ENCODE measurements at regions not wholly inside any gene's neighbourhood (a gene's known extent, or its start where the extent isn't known, plus 50 kb on each side); places are given as distances from the start of the nearest gene placed in this dataset.
"Not testable (repeated sequence)": the region's sequence is repeated elsewhere in the genome, so short reads cannot be mapped to it uniquely, and the experiment has no call there.

DNA sequence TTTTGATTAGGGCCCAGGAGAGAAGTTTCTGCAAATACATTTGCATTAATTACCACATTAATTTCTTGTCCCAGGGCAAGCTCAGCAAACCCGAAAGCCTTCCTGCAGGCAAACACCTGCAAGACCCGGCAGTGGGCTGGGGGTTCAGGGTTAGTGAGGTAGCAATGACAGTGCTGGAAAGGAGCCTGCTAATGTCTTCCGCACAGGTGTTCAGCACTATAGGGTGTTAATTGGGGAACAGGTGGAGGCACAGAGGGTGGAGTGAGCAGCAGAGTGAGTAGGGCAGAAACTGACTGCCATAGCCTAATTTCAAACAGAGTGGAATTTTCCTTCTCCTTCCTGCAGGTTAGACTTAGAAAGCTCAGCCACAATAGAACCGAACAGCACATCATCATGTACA, 50.9 kb upstream of the UBASH3B start:
- DNase-seq, result no peak

DNA sequence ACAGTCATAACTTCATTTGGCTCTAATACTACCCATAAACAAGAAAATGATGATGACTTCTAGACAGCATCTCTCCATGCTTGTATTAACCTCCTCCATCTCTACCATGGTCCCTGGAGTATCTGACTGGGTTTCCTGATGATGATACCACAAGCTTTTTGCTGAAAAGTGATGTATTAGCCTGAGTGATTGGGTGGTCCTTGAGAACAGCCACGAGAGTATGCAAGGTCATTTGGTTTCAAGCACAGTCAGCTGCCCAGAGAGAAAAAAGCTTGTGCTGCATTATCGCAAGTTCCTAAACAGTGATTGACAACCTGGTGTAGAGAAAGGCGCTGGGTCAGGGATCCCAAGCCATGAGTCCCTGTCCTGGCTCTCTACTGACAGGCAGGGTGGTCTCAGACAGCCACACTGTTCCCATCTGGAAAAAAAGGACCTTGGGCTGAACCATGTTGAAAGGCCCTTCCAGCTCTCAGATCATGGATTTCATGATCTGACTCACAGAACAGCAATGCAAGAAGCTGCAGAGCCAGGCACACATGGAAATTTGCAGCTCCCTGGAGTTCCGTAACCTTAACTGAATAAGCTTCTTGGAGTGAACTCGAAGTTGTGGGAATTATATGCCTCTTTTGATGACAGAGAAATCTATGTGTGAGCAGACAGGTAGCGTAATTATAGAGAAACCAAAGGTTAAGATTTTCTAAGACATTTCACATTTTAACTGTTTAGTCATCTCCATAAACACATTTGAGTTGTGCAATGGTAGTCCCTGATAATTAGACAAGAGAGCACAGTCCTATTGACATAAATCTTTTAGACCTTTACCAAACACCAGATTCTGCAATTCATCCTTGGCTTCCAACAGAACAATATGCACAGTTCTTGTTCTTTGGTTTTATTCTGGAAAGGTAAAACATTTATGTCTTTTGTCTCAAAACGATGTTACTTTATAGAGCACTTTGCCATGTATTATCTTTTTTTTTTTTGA, 54.1 kb upstream of the UBASH3B start:
- DNase-seq, result no peak

DNA sequence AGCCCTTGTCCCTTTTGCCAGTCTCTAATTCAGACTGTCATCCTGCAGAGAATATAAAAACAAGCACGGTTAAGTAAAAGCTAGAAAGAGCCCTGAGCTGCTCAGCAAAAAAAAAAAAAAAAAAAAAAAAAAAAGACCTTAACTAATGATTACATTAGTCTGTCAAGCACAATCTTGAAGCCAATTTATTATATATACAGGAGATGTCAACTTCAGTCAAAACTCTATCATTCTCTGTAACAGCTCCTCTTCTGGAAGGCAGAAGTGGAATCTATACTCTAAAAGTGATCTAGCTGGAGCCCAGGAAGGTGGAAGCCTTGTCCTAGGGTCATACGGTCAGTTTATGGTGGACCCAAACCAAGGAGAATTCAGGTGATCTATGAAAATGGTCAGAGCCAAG, 55.2 kb upstream of the UBASH3B start:
- no peak for DNase-seq

DNA sequence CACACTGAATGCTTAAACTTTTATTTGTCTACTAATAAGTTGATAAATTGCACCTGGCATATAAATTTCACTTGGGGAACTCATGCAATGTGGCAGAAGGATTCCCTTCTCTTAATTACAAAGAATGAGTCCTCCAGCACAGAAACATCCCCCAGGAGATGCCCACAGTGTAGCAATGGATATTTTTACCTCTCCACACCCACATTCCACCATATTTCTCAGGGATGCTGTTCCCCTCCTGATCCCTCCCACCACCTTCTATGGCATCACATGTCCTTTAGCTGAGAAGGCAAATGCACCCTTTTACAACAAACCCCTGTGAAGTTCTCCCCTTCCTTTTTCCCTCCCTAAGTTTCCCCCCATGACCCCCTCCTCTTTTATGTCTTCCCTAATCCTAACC, 56.1 kb upstream of the UBASH3B start:
- DNase-seq, result no peak

DNA sequence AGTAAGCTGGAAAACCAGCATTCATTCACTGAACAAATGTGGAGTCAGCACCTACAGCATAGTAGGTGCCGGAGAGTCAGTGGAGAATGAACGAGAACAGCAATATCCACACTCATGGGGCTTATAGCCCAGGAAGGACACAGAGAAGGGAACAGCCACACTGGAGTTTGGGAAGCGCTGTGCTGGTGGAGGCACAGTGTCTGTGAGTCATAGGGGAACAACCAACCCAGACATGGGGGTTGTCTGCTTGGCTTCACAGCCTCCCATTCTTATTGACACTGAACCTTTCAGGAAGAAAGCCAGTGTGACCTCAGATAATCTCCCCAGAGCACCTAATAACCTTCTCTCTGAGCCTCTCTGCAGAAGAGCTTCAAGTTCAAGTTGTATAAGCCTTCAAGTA, 56.6 kb upstream of the UBASH3B start:
- DNase-seq, result no peak

DNA sequence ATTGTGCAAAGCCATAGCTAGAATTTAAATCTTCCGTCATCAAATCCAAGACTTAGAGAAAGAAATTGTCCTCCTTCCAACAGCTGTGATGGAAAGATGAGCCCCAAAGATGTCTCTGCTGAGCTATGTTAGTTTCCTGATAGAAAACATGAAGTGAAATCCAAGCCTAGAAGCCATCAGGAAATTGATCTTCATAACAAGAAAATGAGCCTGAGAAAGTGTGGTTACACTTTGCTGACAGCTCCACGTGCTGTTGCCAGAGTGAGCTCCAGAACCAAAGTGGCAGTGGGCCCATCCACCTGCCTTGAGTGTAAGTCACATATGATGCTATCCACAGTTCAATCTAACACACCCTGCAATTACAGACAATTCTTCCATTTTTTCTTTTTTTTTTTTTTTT, 58.0 kb upstream of the UBASH3B start:
- DNase-seq, result no peak

DNA sequence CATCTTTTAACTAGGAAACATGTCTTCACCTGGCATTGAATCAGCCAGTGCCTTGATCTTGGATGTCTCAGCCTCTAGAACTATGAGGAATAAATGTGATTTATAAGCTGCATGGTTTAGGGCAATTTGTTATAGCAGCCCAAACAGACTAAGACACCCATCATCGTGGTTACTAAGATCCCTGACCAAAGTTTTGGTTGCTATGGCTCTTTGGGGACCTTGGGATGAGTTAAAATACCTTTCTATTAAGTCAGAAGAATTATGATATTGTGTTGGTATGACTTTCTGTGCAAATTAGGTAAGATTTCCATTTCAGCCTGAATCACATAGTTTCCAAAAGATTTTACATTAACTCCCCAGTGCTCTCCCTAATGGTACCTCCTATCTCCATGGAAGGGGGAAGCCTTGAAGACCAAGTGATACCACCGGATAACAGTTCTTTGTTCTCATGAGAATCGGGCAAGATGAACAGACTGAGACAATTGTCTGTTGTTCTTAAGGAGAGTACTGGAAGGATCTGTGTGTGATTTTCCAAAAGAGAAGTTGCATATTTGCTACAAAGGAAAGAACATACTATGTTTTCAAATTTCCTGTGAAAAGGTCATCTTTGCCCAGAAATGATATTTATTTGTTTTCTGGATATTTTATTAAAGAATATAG, 60.4 kb upstream of the UBASH3B start:
- no peak for DNase-seq

DNA sequence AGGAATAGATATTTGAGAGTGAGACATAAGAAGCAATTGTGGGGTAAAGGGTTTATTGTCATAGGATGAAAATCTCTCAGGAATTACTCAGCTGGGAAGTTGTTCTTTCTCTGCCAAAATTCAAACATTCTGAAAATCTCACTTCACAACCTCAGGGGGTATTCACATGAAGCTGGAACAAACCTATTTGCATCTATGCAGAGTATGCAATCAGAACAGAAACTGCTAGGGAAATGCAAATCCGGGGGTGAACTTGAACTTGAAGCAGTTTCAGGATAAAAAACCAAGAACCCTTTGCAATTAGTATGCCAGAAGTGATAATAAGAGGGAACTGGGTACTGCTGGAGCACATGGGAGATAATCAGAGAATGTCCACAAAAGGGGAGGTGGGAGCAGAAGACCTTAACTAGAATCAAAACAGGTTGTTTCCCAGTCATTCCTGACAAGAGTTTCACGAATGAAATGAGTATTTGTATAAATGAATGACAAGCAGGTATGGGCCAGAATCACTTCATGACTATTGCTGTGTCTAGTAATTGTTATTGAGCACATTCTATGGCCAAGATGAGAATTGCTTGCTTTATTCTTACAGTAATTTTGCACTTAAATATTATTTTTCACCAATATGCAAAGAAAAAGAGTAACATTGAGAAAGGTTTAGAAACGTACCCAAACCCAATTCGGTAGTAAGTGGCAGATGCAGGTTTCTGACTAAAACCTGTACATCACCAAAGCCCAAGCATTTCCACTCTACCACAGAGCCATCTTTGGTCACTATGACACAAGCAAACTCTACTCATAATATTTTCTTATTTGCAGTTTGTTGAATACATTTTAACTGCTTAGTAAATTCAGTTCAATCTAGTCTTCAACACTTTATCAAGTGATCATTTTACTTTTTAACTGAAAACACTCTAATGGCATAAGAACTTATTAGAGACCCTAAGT, 61.8 kb upstream of the UBASH3B start:
- DNase-seq, result no peak

DNA sequence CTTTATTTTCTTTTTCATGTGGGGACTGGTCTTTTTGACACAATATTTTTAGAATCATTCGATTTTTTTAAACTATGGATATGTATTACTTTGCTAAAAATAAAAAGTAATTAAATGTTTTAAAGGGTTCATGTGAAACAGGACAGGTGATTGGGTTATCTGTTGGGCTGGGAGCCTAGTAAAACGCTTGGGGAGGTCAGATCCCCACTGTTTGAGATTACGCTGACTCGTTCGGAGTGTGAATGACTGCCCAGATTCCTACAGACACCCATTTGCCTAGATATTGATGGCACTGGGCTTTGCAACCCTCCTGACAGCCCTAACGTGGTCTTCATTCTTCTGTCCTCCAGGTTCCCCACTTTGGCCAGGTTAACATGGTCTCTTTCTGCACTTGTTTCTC, 62.9 kb upstream of the UBASH3B start:
- DNase-seq, result no peak

DNA sequence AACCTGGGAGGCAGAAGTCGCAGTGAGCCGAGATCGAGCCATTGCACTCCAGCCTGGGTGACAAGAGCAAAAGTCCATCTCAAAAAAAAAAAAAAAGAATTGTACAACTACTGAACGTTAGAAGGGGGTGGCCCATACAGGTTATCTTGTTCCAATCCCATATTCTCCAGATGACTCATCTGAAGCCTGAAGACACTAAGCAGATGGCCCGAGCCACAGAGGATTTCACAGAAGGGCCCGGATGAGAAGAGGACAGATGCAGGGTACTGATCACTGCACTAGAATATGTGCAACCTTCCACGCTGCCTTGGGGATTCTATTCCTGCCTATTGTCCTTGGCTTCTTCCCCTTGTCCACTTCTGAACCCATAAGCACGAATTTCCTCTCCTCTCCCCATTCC, 70.9 kb upstream of the UBASH3B start:
- no peak for DNase-seq

DNA sequence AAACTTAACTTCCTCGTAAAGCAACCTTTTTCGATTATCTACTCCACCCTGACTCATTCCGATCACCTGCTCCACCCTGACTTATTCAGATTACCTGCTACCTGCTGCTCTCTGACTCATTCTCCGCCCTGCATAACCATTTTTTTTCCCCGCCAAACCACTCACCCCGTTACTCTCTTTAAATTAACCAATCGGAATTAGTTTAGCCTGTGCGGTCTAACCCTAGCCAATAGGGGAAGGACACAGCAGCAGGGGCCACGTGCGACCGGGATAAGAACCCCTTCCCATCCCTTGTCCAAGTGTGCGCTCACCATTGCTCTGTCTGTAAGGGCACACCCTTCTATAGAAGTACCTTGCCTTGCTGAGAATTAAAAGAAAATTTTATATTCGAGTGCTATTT, 75.5 kb upstream of the UBASH3B start:
- DNase-seq, result not testable (repeated sequence)

DNA sequence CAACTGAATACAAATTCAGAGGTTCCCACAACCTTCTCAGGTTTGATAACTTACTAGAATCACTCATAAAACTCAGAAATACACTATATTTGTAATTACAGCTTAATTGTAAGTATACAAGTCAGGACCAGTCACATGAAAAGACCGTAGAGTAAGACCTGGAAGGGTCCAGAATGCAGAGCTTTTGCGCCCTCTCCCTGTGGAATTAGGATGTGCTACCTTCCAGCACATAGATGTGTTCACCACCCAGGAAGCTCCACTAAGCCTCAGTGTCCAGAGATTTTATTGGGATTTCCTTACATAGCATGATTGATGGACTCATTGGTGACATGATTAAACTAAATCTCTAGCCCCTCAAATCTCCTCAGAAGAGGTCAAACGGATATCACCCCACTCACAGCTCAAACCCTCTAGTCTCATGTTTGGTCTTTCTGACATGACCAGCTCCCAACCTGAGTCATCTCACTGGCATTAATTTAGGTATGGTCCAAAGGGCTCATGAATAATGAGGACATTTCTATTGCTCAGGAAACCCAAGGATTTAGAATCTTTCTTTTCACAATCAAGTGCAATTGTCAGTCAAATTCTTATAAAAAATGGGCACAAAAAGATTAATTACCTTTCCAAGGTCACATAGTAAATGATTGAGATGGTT, 77.2 kb upstream of the UBASH3B start:
- DNase-seq, result no peak

DNA sequence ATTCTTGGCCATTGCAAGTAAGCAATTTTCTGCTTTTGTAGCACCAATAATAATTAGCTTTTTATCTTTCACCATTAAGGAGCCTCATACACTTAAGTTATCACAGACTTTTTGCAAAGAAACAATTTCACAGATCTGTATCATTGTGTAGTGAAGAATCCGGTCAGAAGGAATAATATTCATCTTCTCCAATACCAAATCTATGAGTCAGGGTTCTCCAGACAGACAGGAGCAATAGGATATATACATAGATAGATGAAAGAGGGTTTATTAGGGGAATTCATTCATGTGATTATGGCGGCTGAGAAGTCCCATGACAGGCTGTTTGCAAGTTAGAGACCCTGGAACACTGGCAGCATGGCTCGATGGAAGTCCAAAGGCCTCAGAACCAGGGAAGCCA, 82.9 kb upstream of the UBASH3B start:
- no peak for DNase-seq

DNA sequence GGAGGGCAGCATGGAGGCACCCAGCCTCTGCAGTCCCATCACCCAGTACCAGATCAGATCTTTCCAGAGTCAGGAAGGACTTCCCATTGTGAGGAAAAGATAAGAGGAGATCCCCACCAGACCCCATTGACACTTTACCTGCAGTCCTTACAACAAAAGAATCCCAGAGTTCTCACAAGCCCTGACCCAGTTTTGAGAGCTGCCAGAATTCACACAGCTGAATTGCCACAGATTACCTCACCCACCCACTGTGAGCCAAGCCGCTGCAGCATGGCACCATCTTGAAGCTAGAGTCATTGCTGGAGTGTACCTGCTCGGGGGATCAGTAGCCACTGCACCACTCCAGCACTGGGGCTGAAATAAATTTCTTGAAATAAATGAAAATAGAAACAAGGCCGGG, 91.8 kb upstream of the UBASH3B start:
- DNase-seq, result no peak

DNA sequence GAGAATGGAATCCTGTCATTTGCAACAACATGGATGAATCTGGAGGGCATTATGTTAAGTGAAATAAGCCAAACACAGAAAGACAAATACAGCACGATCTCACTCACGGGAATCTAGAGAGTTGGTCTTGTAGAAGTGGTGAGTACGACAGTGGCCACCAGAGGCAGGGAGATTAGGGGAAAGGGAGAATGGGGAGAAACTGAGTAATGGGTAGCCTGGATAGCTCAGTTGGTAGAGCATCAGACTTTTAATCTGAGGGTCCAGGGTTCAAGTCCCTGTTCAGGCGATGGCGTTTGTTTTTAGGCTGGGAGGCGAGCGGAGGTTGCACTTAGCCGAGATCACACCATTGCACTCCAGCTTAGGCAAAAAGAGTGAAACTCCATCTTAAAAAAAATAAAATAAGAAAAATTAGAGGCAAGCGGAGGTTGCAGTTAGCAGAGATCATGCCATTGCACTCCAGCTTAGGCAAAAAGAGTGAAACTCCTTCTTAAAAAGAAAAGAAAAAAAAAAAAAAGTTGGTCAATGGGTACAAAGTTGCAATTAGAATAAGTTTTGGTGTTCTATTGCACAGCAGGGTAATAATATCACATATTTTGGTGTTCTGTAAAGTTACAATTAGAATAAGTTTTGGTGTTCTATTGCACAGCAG, 95.7 kb upstream of the UBASH3B start:
- no peak for DNase-seq

DNA sequence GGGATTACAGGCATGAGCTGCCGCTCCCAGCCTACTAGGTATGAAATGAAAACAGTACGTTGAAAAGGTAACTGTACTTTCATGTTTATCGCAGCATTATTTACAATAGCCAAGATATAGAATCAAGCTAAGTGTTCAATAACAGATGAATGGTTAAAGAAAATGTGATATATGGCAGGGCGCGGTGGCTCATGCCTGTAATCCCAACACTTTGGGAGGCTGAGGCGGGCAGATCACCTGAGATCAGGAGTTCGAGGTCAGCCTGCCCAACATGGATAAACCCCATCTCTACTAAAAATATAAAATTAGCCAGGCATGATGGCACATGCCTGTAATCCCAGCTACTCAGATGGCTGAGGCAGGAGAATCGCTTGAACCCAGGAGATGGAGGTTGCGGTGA, 96.3 kb upstream of the UBASH3B start:
- not testable (repeated sequence) for DNase-seq

DNA sequence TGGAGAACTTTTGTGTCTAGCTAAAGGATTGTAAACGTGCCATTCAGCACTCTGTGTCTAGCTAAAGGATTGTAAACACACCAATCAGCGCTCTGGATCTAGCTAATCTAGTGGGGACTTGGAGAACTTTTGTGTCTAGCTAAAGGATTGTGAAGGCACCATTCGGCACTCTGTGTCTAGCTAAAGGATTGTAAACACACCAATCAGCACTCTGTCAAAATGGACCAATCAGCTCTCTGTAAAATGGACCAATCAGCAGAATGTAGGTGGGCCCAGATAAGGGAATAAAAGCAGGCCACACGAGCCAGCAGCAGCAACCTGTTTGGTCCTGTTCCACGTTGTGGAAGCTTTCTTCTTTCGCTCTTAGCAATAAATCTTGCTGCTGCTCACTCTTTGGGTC, 98.4 kb upstream of the UBASH3B start:
- not testable (repeated sequence) for DNase-seq

DNA sequence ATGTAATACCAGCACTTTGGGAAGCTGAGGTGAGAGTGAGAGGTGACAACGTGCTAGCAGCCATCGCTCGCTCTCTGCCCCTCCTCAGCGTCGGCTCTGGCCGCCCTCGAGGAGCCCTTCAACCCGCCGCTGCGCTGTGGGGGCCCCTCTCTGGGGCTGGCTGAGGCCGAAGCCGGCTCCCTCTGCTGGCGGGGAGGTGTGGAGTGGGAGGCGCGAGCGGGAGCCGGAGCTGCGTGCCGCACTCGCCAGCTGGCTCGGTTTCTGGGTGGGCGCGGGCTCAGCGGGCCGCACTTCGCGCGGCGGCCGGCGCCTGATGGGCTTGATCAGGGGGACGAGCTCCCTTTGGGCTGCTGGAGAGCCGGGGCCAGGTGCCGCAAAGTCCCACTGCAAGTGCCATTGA, 98.9 kb upstream of the UBASH3B start:
- DNase-seq, result peak; percentile 8

DNA sequence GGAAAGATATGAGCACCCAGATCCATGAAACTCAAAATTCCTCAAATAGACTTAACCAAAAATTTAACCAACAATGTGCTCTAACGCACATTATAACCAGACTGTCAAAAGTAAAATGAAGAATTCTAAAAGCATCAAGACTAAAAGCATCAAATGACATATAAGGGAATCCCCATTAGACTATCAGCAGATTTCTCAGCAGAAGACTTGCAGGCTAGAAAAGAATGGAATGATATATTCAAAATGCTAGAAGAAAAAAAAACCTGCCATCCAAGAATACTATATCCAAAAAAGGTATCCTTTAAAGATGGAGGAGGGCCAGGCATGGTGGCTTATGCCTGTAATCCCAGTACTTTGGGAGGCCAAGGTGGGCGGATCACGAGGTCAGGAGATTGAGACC, 117.5 kb upstream of the UBASH3B start:
- no peak for DNase-seq

DNA sequence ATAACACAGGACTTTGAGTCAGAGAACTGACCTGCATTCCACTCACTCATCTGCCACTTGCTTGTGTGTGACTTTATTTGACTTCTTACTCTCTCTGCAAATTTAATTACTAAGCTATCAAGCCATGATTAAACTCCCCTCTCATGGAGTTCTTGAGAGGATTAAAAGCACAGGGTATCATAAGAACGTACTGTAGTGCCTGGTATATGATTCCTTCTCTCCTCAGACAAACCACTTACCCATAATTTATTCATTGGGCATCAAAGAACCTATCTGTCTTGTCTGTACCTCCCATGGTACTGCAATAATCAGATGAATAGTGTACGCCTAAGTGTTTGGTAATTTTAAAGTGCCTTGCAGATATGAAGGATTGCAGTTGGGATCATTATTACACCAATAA, 130.6 kb upstream of the UBASH3B start:
- no peak for DNase-seq

DNA sequence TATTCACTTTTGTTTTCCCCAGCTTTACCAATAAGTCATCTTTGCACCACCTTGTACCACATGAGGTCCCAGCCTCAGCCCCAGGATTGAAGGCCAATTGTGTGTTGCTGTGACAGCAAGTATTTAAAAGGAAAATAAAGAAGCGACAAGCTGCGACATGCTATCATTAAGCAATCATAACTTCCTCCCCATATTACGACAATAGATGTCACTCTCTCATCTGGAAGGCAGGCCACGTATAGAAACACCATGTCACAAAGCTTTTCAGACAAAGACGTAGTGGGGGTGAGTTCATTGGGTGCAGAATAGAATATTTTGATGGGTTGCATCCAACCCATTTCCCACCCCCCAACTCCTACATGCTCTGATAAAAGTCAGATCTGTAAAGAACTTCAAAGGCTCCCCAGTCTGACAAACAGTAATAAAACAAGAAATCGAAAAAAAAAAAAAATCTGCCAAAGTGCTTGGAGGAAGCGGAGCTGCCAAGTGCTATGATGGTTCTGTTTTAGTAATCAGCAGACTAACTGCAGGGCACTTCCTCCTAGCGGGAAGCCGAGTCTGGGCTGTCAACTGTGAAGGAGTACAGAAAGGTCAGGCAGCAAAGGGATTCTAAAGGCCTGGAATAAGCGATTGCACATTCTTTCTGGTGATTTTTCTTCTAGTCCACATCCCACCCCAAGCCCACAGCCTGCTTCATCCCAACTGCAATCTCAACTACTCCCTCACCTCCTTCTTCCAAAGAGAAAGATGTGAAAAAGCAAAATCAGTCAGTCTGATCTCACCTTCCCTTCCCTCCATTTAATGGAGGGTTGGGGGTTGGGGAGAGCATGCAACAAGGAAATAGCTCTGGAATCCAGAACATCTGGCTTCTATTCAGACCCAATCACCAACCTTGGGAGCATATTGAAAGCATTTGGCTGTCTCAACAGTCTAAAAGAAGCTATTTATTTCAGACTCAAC, 131.4 kb upstream of the UBASH3B start:
- DNase-seq, result no peak

Data from effector CD8-positive, alpha-beta T cell (primary cell).